ENCODE measurements at regions not wholly inside any gene's neighbourhood (a gene's known extent, or its start where the extent isn't known, plus 50 kb on each side); places are given as distances from the start of the nearest gene placed in this dataset.
"Not testable (repeated sequence)": the region's sequence is repeated elsewhere in the genome, so short reads cannot be mapped to it uniquely, and the experiment has no call there.

- peaks cover 27% of the 10 kb centered on the region for H3K27me3 Mint-ChIP-seq
- not testable (repeated sequence) for H3K4me1 Mint-ChIP-seq; ATAC-seq (replicated peaks; ENCODE audit: extremely low read depth, poor library complexity, severe bottlenecking); DNase-seq (ENCODE audit: low spot score in 2 of 2); H3K4me3 Mint-ChIP-seq; H3K27ac Mint-ChIP-seq (ENCODE audit: low read depth); H3K9me3 Mint-ChIP-seq; H3K36me3 Mint-ChIP-seq (ENCODE audit: insufficient read depth)
These were observed 154.9 kb upstream of the ZNF469 start for GRCh38 chr16:88227722-88228482.

GRCh38 chr16:88228751-88229150, 154.0 kb upstream of the ZNF469 start:
- H3K27me3 Mint-ChIP-seq, result peaks cover 27% of the 10 kb centered on the region
- not testable (repeated sequence) for H3K4me3 Mint-ChIP-seq; H3K27ac Mint-ChIP-seq (ENCODE audit: low read depth)

GRCh38 chr16:88229710-88230109, 153.0 kb upstream of the ZNF469 start:
- not testable (repeated sequence) for H3K9me3 Mint-ChIP-seq; H3K36me3 Mint-ChIP-seq (ENCODE audit: insufficient read depth); H3K27ac Mint-ChIP-seq (ENCODE audit: low read depth); H3K4me3 Mint-ChIP-seq; DNase-seq (ENCODE audit: low spot score in 2 of 2); ATAC-seq (replicated peaks; ENCODE audit: extremely low read depth, poor library complexity, severe bottlenecking); H3K4me1 Mint-ChIP-seq
- H3K27me3 Mint-ChIP-seq, result peaks cover 25% of the 10 kb centered on the region

More at GRCh38 chr16:88228751-88229150, 154.0 kb upstream of the ZNF469 start:
- not testable (repeated sequence) for H3K9me3 Mint-ChIP-seq; DNase-seq (ENCODE audit: low spot score in 2 of 2); H3K36me3 Mint-ChIP-seq (ENCODE audit: insufficient read depth); H3K4me1 Mint-ChIP-seq; ATAC-seq (replicated peaks; ENCODE audit: extremely low read depth, poor library complexity, severe bottlenecking)

GRCh38 chr16:88230276-88230966, 152.3 kb upstream of the ZNF469 start:
- H3K4me3 Mint-ChIP-seq; H3K27ac Mint-ChIP-seq (ENCODE audit: low read depth); H3K4me1 Mint-ChIP-seq; H3K9me3 Mint-ChIP-seq; H3K36me3 Mint-ChIP-seq (ENCODE audit: insufficient read depth); DNase-seq (ENCODE audit: low spot score in 2 of 2); ATAC-seq (replicated peaks; ENCODE audit: extremely low read depth, poor library complexity, severe bottlenecking): not testable (repeated sequence)
- peaks cover 22% of the 10 kb centered on the region for H3K27me3 Mint-ChIP-seq

- not testable (repeated sequence) for H3K9me3 Mint-ChIP-seq; H3K4me3 Mint-ChIP-seq; DNase-seq (ENCODE audit: low spot score in 2 of 2); ATAC-seq (replicated peaks; ENCODE audit: extremely low read depth, poor library complexity, severe bottlenecking); H3K4me1 Mint-ChIP-seq; H3K27ac Mint-ChIP-seq (ENCODE audit: low read depth); H3K36me3 Mint-ChIP-seq (ENCODE audit: insufficient read depth)
- peaks cover 23% of the 10 kb centered on the region for H3K27me3 Mint-ChIP-seq
These were observed 151.7 kb upstream of the ZNF469 start for GRCh38 chr16:88230967-88231615.

- not testable (repeated sequence) for H3K4me1 Mint-ChIP-seq; H3K4me3 Mint-ChIP-seq; H3K27ac Mint-ChIP-seq (ENCODE audit: low read depth); ATAC-seq (replicated peaks; ENCODE audit: extremely low read depth, poor library complexity, severe bottlenecking); DNase-seq (ENCODE audit: low spot score in 2 of 2); H3K36me3 Mint-ChIP-seq (ENCODE audit: insufficient read depth); H3K9me3 Mint-ChIP-seq
- H3K27me3 Mint-ChIP-seq, result peaks cover 23% of the 10 kb centered on the region
These were observed 150.9 kb upstream of the ZNF469 start for GRCh38 chr16:88231839-88232238.

- not testable (repeated sequence) for DNase-seq (ENCODE audit: low spot score in 2 of 2); H3K36me3 Mint-ChIP-seq (ENCODE audit: insufficient read depth); H3K4me3 Mint-ChIP-seq; H3K4me1 Mint-ChIP-seq; ATAC-seq (replicated peaks; ENCODE audit: extremely low read depth, poor library complexity, severe bottlenecking); H3K27ac Mint-ChIP-seq (ENCODE audit: low read depth); H3K9me3 Mint-ChIP-seq
- peaks cover 19% of the 10 kb centered on the region for H3K27me3 Mint-ChIP-seq
These were observed 150.1 kb upstream of the ZNF469 start for GRCh38 chr16:88232401-88233258.

- H3K27me3 Mint-ChIP-seq, result peaks cover 22% of the 10 kb centered on the region
- H3K36me3 Mint-ChIP-seq (ENCODE audit: insufficient read depth); H3K4me3 Mint-ChIP-seq; H3K4me1 Mint-ChIP-seq; DNase-seq (ENCODE audit: low spot score in 2 of 2); ATAC-seq (replicated peaks; ENCODE audit: extremely low read depth, poor library complexity, severe bottlenecking); H3K9me3 Mint-ChIP-seq; H3K27ac Mint-ChIP-seq (ENCODE audit: low read depth): not testable (repeated sequence)
These were observed 148.9 kb upstream of the ZNF469 start for GRCh38 chr16:88233621-88234420.

- not testable (repeated sequence) for H3K9me3 Mint-ChIP-seq; H3K4me3 Mint-ChIP-seq; H3K27ac Mint-ChIP-seq (ENCODE audit: low read depth); DNase-seq (ENCODE audit: low spot score in 2 of 2); H3K4me1 Mint-ChIP-seq; ATAC-seq (replicated peaks; ENCODE audit: extremely low read depth, poor library complexity, severe bottlenecking); H3K36me3 Mint-ChIP-seq (ENCODE audit: insufficient read depth)
- H3K27me3 Mint-ChIP-seq, result peaks cover 22% of the 10 kb centered on the region
These were observed 148.1 kb upstream of the ZNF469 start for GRCh38 chr16:88234421-88235271.

GRCh38 chr16:88235691-88236090, 147.1 kb upstream of the ZNF469 start:
- DNase-seq (ENCODE audit: low spot score in 2 of 2); H3K4me3 Mint-ChIP-seq; H3K27ac Mint-ChIP-seq (ENCODE audit: low read depth); H3K9me3 Mint-ChIP-seq; ATAC-seq (replicated peaks; ENCODE audit: extremely low read depth, poor library complexity, severe bottlenecking); H3K36me3 Mint-ChIP-seq (ENCODE audit: insufficient read depth); H3K4me1 Mint-ChIP-seq: not testable (repeated sequence)
- H3K27me3 Mint-ChIP-seq, result peaks cover 22% of the 10 kb centered on the region

GRCh38 chr16:88236229-88236628, 146.5 kb upstream of the ZNF469 start:
- H3K36me3 Mint-ChIP-seq (ENCODE audit: insufficient read depth); ATAC-seq (replicated peaks; ENCODE audit: extremely low read depth, poor library complexity, severe bottlenecking); H3K9me3 Mint-ChIP-seq; DNase-seq (ENCODE audit: low spot score in 2 of 2); H3K4me1 Mint-ChIP-seq; H3K4me3 Mint-ChIP-seq; H3K27ac Mint-ChIP-seq (ENCODE audit: low read depth): not testable (repeated sequence)
- peaks cover 22% of the 10 kb centered on the region for H3K27me3 Mint-ChIP-seq

Measured in central memory CD8-positive, alpha-beta T cell (primary cell).